ENCODE measurements at regions not wholly inside any gene's neighbourhood (a gene's known extent, or its start where the extent isn't known, plus 50 kb on each side); places are given as distances from the start of the nearest gene placed in this dataset.
"Not testable (repeated sequence)": the region's sequence is repeated elsewhere in the genome, so short reads cannot be mapped to it uniquely, and the experiment has no call there.

GRCh38 chr11:115654792-115655191, 150.6 kb upstream of the CADM1 start:
- H3K4me3 Mint-ChIP-seq = no peak overlapping the region
- H3K27me3 Mint-ChIP-seq = peaks cover 28% of the 10 kb centered on the region
- H3K9me3 Mint-ChIP-seq = no peaks in the 10 kb centered on the region
- no peaks in the 10 kb centered on the region for H3K36me3 Mint-ChIP-seq (ENCODE audit: low read depth)
- no peaks in the 10 kb centered on the region for H3K4me1 Mint-ChIP-seq (ENCODE audit: low read depth)
- no peak overlapping the region for H3K27ac Mint-ChIP-seq

GRCh38 chr11:115653926-115654325, 149.7 kb upstream of the CADM1 start:
- H3K4me3 Mint-ChIP-seq = no peak overlapping the region
- peaks cover 23% of the 10 kb centered on the region for H3K27me3 Mint-ChIP-seq
- H3K27ac Mint-ChIP-seq = no peak overlapping the region
- H3K36me3 Mint-ChIP-seq (ENCODE audit: low read depth) = no peaks in the 10 kb centered on the region
- no peaks in the 10 kb centered on the region for H3K4me1 Mint-ChIP-seq (ENCODE audit: low read depth)
- H3K9me3 Mint-ChIP-seq = no peaks in the 10 kb centered on the region

GRCh38 chr11:115653076-115653475, 148.9 kb upstream of the CADM1 start:
- Mint-ChIP-seq H3K9me3 (no peaks in the 10 kb centered on the region), H3K27me3 (peaks cover 21% of the 10 kb centered on the region), H3K4me3 (no peak overlapping the region), H3K36me3 (ENCODE audit: low read depth) (no peaks in the 10 kb centered on the region), H3K4me1 (ENCODE audit: low read depth) (no peaks in the 10 kb centered on the region), H3K27ac (no peak overlapping the region)

- Mint-ChIP-seq H3K27me3 (peaks cover 19% of the 10 kb centered on the region), H3K9me3 (no peaks in the 10 kb centered on the region), H3K4me3 (no peak overlapping the region), H3K27ac (no peak overlapping the region), H3K4me1 (ENCODE audit: low read depth) (no peaks in the 10 kb centered on the region), H3K36me3 (ENCODE audit: low read depth) (no peaks in the 10 kb centered on the region)
Measured at GRCh38 chr11:115652496-115652895, 148.3 kb upstream of the CADM1 start.

DNA sequence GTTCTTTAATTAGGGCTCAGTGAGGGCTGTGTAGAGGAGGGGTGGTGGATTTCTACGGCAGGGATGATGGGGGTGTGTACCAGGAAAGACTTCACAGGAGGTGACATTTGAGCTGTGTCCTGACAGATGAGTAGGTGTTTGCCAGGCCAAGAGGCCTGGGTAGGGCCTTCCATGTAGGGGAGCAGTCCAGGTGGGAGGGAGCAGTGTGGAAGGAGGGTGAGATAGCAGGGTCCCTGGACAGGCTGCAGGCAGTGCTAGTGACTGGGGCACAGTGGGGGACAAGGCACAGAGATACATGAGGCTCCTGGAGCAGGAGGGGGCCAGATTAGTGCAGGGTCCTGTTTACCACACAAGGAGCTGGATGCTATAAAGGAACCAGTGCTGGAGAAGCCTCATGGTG, 147.9 kb upstream of the CADM1 start:
- peaks cover 14% of the 10 kb centered on the region for H3K27me3 Mint-ChIP-seq

DNA sequence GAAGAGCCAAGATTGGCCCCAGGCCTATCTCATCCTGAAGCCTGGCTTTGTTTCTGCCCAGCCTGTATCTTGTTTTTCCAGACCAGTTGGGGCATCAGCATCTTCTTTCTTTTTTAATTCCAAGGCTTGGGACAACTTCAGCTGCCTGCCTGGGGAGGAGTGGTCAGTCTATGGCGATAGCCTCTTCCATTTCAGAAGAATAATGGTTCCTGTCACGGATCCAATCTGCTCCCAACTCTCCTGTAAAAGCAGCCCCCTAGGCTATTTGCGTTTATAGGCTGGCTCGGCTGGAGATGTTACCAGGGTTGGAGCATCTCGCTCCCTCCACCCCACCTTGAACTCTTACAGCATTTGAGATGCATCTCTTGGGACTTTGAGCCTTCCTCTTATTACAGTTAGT, 145.2 kb upstream of the CADM1 start:
- H3K27me3 Mint-ChIP-seq = peaks cover 14% of the 10 kb centered on the region
- no peaks in the 10 kb centered on the region for H3K4me1 Mint-ChIP-seq (ENCODE audit: low read depth)
- H3K4me3 Mint-ChIP-seq = no peak overlapping the region
- no peaks in the 10 kb centered on the region for H3K36me3 Mint-ChIP-seq (ENCODE audit: low read depth)
- H3K27ac Mint-ChIP-seq = no peak overlapping the region
- no peaks in the 10 kb centered on the region for H3K9me3 Mint-ChIP-seq

More for the DNA sequence above, 147.9 kb upstream of the CADM1 start:
- Mint-ChIP-seq H3K4me3 (no peak overlapping the region), H3K4me1 (ENCODE audit: low read depth) (no peaks in the 10 kb centered on the region), H3K9me3 (no peaks in the 10 kb centered on the region), H3K27ac (no peak overlapping the region), H3K36me3 (ENCODE audit: low read depth) (no peaks in the 10 kb centered on the region)

DNA sequence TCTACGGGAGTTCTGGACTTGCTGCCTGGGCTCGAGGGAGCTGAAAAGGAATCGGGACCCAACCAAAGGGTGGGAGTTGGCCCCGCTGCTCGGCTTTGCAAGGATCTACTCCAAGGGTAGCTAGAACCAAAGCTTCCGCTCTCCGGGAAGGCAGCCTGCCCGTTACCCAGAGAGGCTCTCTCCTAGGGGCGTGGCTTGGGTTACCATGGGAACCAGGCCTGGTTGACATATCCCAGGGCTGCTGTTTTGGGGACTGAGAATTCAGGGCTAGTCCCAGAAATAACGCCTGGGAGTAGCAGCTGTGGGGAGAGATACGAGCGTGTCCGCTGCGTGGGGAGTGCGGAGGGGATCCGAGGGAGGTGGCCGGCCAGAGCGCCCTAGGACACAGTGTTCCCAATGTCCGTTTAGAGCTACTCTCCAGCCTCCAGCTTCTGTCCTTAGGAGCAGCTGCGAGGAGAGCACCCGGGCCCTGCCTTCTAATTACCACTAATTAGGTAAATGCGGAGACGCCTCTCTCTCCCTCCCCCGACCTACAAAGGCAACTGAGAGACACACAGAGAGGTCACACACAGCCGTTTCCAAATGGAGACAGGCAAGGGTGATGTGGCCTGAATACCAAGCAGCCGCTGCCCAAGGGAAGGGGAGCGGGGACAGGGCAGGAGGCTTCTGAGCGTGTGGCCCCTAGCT, 141.6 kb upstream of the CADM1 start:
- Mint-ChIP-seq H3K27me3 (peaks cover 8% of the 10 kb centered on the region), H3K9me3 (no peaks in the 10 kb centered on the region), H3K4me3 (no peak overlapping the region), H3K36me3 (ENCODE audit: low read depth) (no peaks in the 10 kb centered on the region), H3K4me1 (ENCODE audit: low read depth) (no peaks in the 10 kb centered on the region), H3K27ac (no peak overlapping the region)

DNA sequence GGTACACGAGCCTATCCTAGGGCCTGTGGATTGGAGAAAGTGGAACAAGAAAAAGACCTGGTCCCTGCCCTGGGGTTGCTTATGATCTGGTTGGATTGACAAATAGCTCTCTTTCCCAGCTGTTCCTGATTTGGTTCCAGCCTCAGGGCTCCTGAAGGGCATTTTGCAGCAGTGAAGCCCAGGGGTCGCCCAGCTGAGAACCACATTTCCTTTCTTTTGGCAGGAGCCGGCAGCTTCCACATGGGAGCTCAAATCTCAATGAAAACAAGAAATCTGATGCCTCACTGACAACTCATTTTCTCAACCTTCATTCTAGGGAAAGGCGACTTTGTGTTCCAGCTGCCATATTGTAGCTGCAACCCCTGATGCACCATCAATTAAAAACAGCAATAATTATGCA, 140.6 kb upstream of the CADM1 start:
- Mint-ChIP-seq H3K36me3 (ENCODE audit: low read depth) (no peaks in the 10 kb centered on the region), H3K27me3 (peaks cover 5% of the 10 kb centered on the region), H3K4me3 (no peak overlapping the region), H3K4me1 (ENCODE audit: low read depth) (no peaks in the 10 kb centered on the region), H3K9me3 (peaks cover under 1% of the 10 kb centered on the region), H3K27ac (no peak overlapping the region)

- Mint-ChIP-seq H3K27ac (no peak overlapping the region), H3K36me3 (ENCODE audit: low read depth) (no peaks in the 10 kb centered on the region), H3K4me1 (ENCODE audit: low read depth) (no peaks in the 10 kb centered on the region), H3K27me3 (peaks cover 5% of the 10 kb centered on the region), H3K4me3 (no peak overlapping the region), H3K9me3 (peaks cover 3% of the 10 kb centered on the region)
Measured at GRCh38 chr11:115643549-115644270, 139.5 kb upstream of the CADM1 start.

DNA sequence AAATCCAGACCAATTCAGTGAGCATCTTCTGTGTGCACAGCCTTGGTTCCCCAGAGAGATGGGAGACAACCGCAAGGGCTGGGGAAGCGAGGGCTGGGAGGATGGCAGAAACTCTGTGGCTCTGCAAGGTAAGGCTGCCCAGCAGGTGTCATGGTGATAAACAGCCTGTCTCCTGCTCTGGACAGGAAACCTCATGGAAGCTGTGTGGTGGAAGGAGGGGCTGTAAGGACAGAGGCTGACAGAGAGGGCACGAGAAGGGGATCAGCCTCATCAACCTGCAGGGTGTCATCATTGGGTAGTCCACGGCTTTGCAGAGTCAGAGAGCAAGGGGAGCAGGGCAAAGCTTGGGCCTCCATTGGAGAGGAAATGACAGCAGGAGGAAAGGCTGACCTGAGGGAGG, 138.4 kb upstream of the CADM1 start:
- Mint-ChIP-seq H3K4me1 (ENCODE audit: low read depth) (no peaks in the 10 kb centered on the region), H3K27ac (no peak overlapping the region), H3K36me3 (ENCODE audit: low read depth) (no peaks in the 10 kb centered on the region), H3K4me3 (no peak overlapping the region), H3K27me3 (peaks cover 4% of the 10 kb centered on the region), H3K9me3 (peaks cover 3% of the 10 kb centered on the region)

GRCh38 chr11:115637599-115638241, 133.5 kb upstream of the CADM1 start:
- peaks cover 4% of the 10 kb centered on the region for H3K27me3 Mint-ChIP-seq
- no peaks in the 10 kb centered on the region for H3K4me1 Mint-ChIP-seq (ENCODE audit: low read depth)
- no peak overlapping the region for H3K27ac Mint-ChIP-seq
- no peaks in the 10 kb centered on the region for H3K36me3 Mint-ChIP-seq (ENCODE audit: low read depth)
- no peak overlapping the region for H3K4me3 Mint-ChIP-seq
- peaks cover 3% of the 10 kb centered on the region for H3K9me3 Mint-ChIP-seq

DNA sequence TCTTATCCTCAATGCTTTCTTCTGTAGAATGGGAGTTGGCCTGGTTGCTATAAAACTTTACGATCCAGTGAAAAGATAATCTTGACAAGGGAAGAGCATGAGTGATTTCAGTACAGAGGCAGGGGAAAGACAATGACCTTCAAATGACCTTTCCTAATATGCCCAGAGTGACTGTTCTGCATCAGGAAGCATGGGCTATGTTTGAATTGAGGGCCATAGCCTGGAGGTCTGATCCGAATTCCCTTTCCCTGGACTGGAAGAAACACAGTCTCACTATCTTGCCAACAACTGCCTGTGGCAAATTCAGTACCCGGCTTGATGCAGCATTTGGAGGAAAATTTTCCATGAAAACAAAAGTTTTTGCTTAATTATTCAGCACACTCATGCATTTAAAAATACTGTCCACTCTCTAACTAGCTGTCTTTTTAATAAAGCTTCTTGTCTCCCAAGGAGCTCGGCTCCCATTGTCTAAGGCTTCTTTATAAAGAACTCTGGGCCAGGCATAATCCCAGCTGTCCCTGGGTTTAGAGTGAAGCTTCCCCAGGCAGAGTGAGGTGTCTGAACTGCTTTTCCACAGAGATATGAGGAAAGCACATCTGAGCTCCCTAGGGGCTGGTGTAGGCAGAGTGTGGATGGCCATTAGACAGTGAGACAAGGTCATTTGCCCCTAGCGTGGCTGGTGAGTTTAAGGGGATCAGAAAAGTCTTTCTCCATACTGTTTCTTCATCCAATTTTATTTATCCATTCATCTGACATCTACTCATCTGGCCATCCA, 132.7 kb upstream of the CADM1 start:
- Mint-ChIP-seq H3K9me3 (peaks cover 3% of the 10 kb centered on the region), H3K27me3 (peaks cover 4% of the 10 kb centered on the region), H3K36me3 (ENCODE audit: low read depth) (no peaks in the 10 kb centered on the region), H3K27ac (no peak overlapping the region), H3K4me1 (ENCODE audit: low read depth) (no peaks in the 10 kb centered on the region), H3K4me3 (no peak overlapping the region)

- H3K4me3 Mint-ChIP-seq; H3K27ac Mint-ChIP-seq; H3K4me1 Mint-ChIP-seq (ENCODE audit: low read depth); H3K27me3 Mint-ChIP-seq; H3K9me3 Mint-ChIP-seq; H3K36me3 Mint-ChIP-seq (ENCODE audit: low read depth): not testable (repeated sequence)
Measured at GRCh38 chr11:115633977-115634376, 129.8 kb upstream of the CADM1 start.

DNA sequence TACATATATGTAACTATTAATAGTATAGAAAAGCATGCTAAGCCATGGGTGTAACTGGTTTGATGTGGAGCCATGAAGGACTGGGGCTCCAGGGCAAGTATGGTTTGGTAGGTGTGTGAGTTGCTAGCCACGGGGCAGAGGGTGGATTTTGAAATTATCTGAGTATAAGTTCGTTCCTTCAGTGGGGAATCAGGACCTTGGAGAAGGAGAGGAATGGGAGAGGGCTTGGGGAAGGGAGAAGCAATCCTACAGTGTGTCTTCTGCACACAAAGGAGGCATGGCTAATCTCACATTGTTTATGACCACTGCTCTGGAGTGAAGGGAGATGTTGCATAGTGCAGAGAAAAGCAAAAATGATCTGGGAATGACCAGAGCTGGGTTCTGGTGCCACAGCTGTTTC, 127.8 kb upstream of the CADM1 start:
- Mint-ChIP-seq H3K36me3 (ENCODE audit: low read depth) (no peaks in the 10 kb centered on the region), H3K27ac (no peak overlapping the region), H3K4me1 (ENCODE audit: low read depth) (no peaks in the 10 kb centered on the region), H3K9me3 (no peaks in the 10 kb centered on the region), H3K27me3 (no peaks in the 10 kb centered on the region), H3K4me3 (no peak overlapping the region)

DNA sequence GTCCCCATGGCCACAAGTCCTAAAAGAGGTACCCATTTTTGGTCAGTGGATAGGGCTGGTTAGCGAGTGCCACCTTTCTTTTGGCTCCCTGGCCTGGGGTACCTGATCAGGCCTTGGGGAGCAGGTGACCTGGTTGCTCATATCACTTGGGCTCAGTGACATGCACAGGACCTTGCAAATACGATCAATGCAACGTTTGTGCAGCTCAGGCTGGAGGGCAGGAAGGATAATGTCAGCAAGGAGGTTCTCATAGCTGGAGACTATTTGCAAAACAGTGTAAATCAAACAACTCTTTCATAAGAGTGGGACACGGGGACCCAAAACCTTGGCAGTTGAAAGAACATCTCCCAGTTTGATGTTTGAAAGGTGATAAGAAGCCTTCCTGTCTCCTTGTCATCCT, 127.4 kb upstream of the CADM1 start:
- H3K4me1 Mint-ChIP-seq (ENCODE audit: low read depth) = no peaks in the 10 kb centered on the region
- H3K9me3 Mint-ChIP-seq = no peaks in the 10 kb centered on the region
- no peak overlapping the region for H3K27ac Mint-ChIP-seq

More for the DNA sequence above, 127.4 kb upstream of the CADM1 start:
- no peaks in the 10 kb centered on the region for H3K27me3 Mint-ChIP-seq
- H3K36me3 Mint-ChIP-seq (ENCODE audit: low read depth) = no peaks in the 10 kb centered on the region
- no peak overlapping the region for H3K4me3 Mint-ChIP-seq

Measured in stimulated activated naive CD8-positive, alpha-beta T cell treated with anti-CD3 and anti-CD28 coated beads, Interleukin-15, Interleukin-2, amounts not matched to agents 100 ng/mL and 50 ng/mL, for 24 hours (primary cell).